Colonic mucosa (tissue), 4 donors: ENCODE measurements at regions not wholly inside any gene's neighbourhood (a gene's known extent, or its start where the extent isn't known, plus 50 kb on each side); places are given as distances from the start of the nearest gene placed in this dataset.
"Not testable (repeated sequence)": the region's sequence is repeated elsewhere in the genome, so short reads cannot be mapped to it uniquely, and the experiment has no call there.

Experiments
- DNase-seq: peaks from one replicate; pipeline ENCODE4 v3.0.0-alpha.2; 2020
- H3K27ac ChIP-seq: fragments of 200-600 bp; one replicate; pipeline ENCODE4 v1.8.0; 2021
- H3K27me3 ChIP-seq: fragments of 200-600 bp; one replicate; pipeline ENCODE4 v1.8.0; 2021
- H3K36me3 ChIP-seq: fragments of 200-600 bp; one replicate; pipeline ENCODE4 v1.8.0; 2021
- H3K4me1 ChIP-seq: fragments of 200-600 bp; one replicate; pipeline ENCODE4 v1.8.0; 2021; ENCODE audit warnings: mild to moderate bottlenecking
- H3K4me3 ChIP-seq: fragments of 200-600 bp; one replicate; pipeline ENCODE4 v1.8.0; 2021
- H3K9ac ChIP-seq, 2 donors: one replicate each; pipeline ENCODE4 v1.7.0; 2013; ENCODE audit warnings: control low read depth in 2 of 2, low read depth in 2 of 2, low read length in 2 of 2
- H3K9me3 ChIP-seq: fragments of 200-600 bp; one replicate; pipeline ENCODE4 v1.8.0; 2021
- CTCF ChIP-seq: fragments of 200-600 bp; IDR thresholded peaks from one replicate; pipeline ENCODE4 v1.8.0; 2022; ENCODE audit warnings: antibody characterized with exemption, mild to moderate bottlenecking
- intact Hi-C: fragments of 100-400 bp; cut with DNase I; formaldehyde crosslinking; loops from one replicate; pipeline ENCODE4 v1.14.1; 2022
- donor health status: healthy.
- donor health status: DM: no; HTN: no; CAD: no.
- donor health status: DM: no; HTN: no; CAD: no.

- no peak overlapping the region for H3K27ac ChIP-seq
- TF ChIP-seq CTCF = no peak
- no peaks in the 10 kb centered on the region for H3K27me3 ChIP-seq
- H3K9ac ChIP-seq = no peak overlapping the region
- no peaks in the 10 kb centered on the region for H3K9me3 ChIP-seq
- no peak for DNase-seq
- no peaks in the 10 kb centered on the region for H3K36me3 ChIP-seq
- H3K4me1 ChIP-seq = no peaks in the 10 kb centered on the region
- no peak overlapping the region for H3K4me3 ChIP-seq
- intact Hi-C loops = no loop called here
Observed at GRCh38 chr1:31485166-31485565, 72.2 kb downstream of the SERINC2 start.

- DNase-seq = no peak
- H3K4me1 ChIP-seq = no peaks in the 10 kb centered on the region
- no peaks in the 10 kb centered on the region for H3K36me3 ChIP-seq
- H3K4me3 ChIP-seq = no peak overlapping the region
- TF ChIP-seq CTCF = no peak
- intact Hi-C loops = no loop called here
- H3K27me3 ChIP-seq = no peaks in the 10 kb centered on the region
- H3K9ac ChIP-seq = no peak overlapping the region
- H3K27ac ChIP-seq = no peak overlapping the region
- no peaks in the 10 kb centered on the region for H3K9me3 ChIP-seq
Observed at GRCh38 chr1:31487143-31487542, 74.1 kb downstream of the SERINC2 start.

- intact Hi-C loops = no loop called here
- no peaks in the 10 kb centered on the region for H3K36me3 ChIP-seq
- no peaks in the 10 kb centered on the region for H3K4me1 ChIP-seq
- H3K4me3 ChIP-seq = no peak overlapping the region
- no peaks in the 10 kb centered on the region for H3K9me3 ChIP-seq
- H3K27me3 ChIP-seq = no peaks in the 10 kb centered on the region
- no peak for DNase-seq
- TF ChIP-seq CTCF = no peak
- no peak overlapping the region for H3K9ac ChIP-seq
- no peak overlapping the region for H3K27ac ChIP-seq
Observed at GRCh38 chr1:31487721-31488293, 74.8 kb downstream of the SERINC2 start.

- no peaks in the 10 kb centered on the region for H3K27me3 ChIP-seq
- no peaks in the 10 kb centered on the region for H3K4me1 ChIP-seq
- intact Hi-C loops = no loop called here
- H3K36me3 ChIP-seq = no peaks in the 10 kb centered on the region
- DNase-seq = no peak
- no peak overlapping the region for H3K9ac ChIP-seq
- no peaks in the 10 kb centered on the region for H3K9me3 ChIP-seq
- H3K27ac ChIP-seq = no peak overlapping the region
- TF ChIP-seq CTCF = no peak
- no peak overlapping the region for H3K4me3 ChIP-seq
Observed at GRCh38 chr1:31488528-31488927, 75.5 kb downstream of the SERINC2 start.

- DNase-seq, H3K9ac ChIP-seq, H3K9me3 ChIP-seq, H3K27ac ChIP-seq, H3K27me3 ChIP-seq, H3K36me3 ChIP-seq, H3K4me3 ChIP-seq, intact Hi-C loops, H3K4me1 ChIP-seq: not testable (repeated sequence)
Observed at GRCh38 chr1:31489575-31489974, 76.6 kb downstream of the SERINC2 start.

GRCh38 chr1:31490596-31490995 is 77.6 kb downstream of the SERINC2 start:
- H3K9ac ChIP-seq, H3K27me3 ChIP-seq, DNase-seq, intact Hi-C loops, H3K9me3 ChIP-seq, H3K4me1 ChIP-seq, H3K27ac ChIP-seq, H3K4me3 ChIP-seq, H3K36me3 ChIP-seq: not testable (repeated sequence)

- H3K9ac ChIP-seq, intact Hi-C loops, H3K9me3 ChIP-seq, H3K27me3 ChIP-seq, H3K4me1 ChIP-seq, H3K4me3 ChIP-seq, DNase-seq, H3K27ac ChIP-seq, H3K36me3 ChIP-seq: not testable (repeated sequence)
Observed at GRCh38 chr1:31495351-31495750, 81.0 kb upstream of the TINAGL1 start.

- DNase-seq, H3K4me3 ChIP-seq: not testable (repeated sequence)
Observed at GRCh38 chr1:31495770-31496169, 80.5 kb upstream of the TINAGL1 start.

More at GRCh38 chr1:31495770-31496169, 80.5 kb upstream of the TINAGL1 start:
- H3K9ac ChIP-seq, intact Hi-C loops, H3K9me3 ChIP-seq, H3K36me3 ChIP-seq, H3K27ac ChIP-seq, H3K4me1 ChIP-seq, H3K27me3 ChIP-seq: not testable (repeated sequence)
